CD1c-positive myeloid dendritic cell (primary cell): ENCODE measurements at regions not wholly inside any gene's neighbourhood (a gene's known extent, or its start where the extent isn't known, plus 50 kb on each side); places are given as distances from the start of the nearest gene placed in this dataset.
"Not testable (repeated sequence)": the region's sequence is repeated elsewhere in the genome, so short reads cannot be mapped to it uniquely, and the experiment has no call there.

Experiments used
- DNase-seq: peaks from one replicate; pipeline ENCODE4 v3.0.0-alpha.2; 2016; ENCODE audit errors: extremely low spot score

DNA sequence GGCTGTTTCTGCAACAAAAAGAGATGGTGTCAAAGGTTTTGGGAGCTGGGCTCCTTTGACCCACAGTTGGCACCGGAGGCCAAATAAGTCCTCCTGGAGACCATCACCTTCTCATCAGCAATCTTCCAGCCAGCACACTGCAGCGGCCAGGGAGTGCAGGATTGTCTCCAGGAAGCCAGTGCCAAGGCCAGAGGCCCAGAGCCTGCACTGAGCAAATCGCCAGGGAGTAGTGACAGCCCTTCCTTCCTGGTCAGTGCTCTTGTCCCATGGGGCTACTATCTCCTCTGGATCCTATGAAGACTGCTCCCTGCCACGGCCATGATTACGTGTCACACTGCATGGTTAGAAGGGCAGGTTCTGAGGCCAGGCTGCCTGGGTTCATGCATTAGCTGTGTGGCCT is 134.3 kb upstream of the CRHR1 start:
- DNase-seq: no peak

DNA sequence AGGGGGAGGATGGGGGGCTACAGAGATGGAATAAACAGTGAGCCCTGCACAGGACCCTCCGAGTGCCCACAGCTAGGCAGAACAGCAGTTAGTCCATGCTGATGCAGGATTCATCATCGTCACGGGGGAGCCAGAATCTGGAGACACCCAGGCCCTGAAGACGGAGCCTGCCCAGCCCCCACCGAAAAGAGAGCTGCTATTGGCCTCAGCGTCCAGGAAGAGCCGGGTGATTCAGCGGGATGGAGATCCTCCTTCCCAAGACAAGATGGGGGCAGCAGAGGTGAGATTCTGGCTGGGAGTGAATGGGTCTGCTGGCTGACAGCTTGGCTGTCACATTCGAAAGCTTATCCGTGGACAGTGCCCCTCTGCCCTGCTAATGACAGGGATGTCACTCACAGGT is 133.6 kb upstream of the CRHR1 start:
- no peak for DNase-seq

DNA sequence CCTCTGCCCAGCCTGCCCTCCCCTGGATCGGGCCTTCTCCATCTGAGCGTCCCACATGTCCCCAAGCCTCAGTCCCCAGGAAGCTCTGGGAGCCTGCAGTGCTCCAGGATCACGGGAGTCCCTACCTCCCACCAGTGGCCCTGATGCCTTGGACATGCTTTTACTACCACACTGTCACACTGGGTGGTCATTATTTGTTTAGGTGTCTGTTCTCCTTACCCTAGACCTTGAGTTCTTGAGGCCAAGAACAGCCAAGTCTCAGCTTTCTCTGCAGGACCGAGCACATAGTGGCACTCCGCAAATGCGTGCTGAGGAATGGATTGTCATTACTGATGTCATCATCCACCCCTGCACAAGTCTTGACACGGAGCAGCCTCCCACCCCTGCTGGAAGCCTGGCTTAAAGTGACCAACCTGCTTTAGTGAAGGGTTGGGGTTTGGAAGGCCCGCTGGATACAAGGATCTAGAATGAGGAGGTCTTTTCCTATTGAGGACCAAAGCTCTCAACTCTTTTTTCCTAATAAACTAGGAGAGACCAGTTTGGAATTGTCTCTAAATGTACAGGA is 132.9 kb upstream of the CRHR1 start:
- no peak for DNase-seq

DNA sequence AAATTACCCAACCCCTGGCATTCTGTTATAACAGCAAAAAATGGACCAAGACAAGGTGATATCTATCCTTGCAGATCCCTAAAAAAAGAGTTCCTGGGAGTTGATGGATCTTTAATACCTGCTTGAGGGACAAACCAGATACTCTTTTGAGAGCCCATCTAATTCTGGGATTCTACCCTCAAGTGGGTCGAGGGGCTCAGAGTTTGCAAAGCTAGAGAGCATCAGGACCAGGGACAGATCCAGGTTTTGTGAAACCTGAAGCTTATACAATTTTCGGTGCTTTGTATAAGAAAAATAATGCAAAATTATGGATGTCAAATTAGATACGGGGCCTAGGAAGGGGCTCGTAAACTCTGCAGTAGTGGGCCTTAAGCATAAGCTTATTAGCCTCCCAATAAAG is 130.5 kb upstream of the CRHR1 start:
- DNase-seq: no peak

DNA sequence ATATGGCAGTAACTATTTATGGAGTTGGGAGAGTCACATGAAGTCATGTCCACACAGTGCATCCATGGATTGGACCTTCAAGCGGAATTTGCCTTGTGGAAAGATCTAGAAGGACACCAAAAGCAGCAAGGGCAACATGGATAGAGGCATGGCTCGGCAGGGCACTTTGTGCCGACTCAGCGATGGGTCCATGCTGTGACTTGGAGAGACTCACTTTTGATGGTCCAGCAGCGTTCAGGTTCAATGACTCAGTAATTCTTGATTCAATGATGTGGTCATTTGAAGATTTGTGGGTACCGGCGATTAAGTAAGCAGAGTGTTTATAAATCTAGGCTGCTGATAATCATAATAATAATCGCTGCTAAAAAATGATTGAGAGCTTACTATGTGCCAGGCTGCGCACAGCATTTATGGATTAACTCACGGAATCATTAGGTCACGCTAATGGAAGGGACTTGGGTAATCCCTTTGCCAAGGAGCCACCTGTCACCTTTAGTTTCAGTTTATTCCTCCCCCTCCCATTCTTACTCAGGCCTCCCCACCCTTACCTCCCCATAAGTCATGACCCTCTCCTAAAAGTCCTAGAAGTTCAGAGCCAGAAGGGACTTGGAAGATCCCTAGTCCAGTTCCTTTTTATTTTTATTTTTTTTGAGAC is 127.5 kb upstream of the CRHR1 start:
- no peak for DNase-seq

DNA sequence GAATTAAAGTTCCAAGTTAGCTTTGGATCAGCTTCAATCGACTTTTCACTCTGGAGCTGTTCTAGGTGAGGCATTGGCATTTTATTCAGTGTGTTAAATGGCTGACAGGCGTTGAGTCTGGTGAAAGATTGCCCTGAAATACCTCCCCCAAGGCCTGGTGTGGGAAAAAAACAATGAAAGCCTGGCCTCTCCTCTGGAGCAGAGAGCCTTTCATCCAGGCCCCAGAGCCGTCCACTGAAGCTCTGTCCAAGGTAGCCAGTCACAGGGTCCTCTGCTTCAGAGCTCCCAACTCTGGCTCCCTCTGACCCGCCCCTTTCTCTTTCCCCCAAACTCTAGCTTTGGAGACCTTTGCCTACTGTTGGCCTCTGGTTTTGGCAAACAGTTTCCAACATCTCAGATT is 123.6 kb upstream of the CRHR1 start:
- DNase-seq: no peak

DNA sequence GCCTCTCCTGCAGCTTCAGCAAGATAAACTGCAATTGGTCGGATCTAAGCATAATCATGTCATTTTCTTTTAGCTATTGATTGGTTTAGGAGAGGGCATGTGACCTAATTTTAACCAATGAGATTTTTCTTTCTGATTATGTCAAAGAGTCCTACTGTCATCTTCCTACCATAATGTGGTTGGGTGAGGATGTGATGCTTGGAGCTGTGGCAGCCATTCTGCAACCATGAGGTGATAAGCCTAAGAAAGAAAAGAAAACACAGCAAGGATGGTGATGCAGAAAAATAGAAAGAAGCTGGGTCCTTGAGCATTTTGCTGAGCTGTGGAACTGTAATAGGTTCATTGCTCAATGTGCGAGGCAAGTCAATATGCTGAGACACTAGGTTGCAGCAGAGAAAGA is 121.7 kb upstream of the CRHR1 start:
- DNase-seq: no peak

DNA sequence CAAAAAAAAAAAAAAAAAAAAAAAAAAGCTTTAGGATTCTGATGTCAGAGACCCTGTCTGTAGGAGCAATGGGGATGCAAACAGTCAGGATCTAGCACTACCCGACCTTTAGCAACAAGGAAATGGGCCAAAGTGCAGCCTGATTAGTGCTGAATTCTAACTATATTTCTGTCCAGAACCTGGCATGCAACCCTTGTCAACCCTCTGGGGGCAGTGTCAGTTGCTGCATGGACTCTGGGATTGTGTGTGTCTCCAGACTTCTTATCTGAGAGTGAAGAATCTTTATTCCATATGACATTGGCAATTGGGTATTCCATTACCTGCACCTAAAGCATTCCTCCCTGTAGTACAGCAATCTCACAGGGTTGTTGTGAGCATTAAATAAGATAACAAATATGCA is 120.3 kb upstream of the CRHR1 start:
- no peak for DNase-seq

DNA sequence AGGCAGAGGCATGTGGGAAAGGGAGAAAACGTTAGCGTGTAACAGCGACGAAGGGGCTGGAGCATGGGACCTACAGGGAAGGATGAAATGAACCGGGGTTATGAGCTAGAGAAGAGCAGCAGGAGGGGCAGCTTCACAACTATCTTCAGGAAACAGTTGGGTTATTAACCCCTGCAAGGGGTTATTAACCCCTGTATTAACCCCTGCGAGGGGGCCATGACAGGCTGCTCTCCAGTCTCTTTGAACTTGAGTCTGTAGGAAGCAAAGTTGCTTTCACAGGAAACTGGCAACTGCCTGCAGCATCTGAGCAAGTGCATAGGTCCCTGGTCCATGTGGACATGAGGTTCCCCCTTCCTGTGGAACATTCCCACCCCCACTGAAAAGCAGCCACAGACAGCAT is 119.2 kb upstream of the CRHR1 start:
- no peak for DNase-seq

DNA sequence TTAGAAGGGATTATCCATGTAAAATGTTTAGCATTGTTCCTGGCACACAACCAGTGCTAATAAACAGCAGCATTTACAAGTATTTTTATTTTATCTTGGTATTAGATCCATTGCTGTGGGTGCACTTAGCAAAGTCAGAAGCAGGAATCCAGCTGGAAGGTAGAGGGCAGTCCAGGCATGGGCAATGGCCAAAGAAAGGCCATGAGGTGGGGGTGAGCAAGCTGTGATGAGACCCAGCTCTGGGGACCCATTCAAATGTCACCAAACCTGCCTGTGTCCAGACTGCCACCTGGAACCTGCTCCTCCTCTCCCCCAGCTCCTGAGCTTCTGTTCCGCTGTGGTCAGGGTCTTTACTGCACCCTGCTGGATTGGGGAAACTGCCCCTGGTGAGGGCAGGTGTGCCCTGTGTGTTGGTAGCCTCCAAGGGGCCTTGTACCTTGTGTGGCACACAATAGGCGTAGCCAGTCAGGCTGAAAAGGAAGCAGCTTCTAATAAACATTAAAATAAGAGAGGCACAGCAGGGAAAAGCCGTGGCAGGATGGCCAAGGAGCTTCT is 118.0 kb upstream of the CRHR1 start:
- no peak for DNase-seq

DNA sequence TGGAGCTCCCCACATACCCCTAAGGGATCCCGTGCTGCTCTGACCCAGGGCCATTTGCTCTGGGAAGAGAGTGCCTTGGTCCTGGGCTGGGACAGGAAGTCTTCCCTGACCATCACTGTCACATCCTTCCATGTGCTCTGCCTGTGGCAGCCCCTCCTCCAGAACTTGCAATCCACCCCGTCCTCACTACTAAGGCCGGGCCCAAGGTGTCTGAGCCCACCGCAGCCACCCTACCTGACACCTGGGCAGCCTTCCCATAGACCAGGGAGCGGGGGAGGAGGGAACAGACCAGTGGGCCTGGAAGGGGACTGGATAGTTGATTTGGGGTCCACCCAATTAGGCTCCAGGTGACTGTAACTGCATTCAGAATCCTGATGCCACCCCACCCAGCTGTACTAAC is 117.5 kb upstream of the CRHR1 start:
- DNase-seq: no peak

DNA sequence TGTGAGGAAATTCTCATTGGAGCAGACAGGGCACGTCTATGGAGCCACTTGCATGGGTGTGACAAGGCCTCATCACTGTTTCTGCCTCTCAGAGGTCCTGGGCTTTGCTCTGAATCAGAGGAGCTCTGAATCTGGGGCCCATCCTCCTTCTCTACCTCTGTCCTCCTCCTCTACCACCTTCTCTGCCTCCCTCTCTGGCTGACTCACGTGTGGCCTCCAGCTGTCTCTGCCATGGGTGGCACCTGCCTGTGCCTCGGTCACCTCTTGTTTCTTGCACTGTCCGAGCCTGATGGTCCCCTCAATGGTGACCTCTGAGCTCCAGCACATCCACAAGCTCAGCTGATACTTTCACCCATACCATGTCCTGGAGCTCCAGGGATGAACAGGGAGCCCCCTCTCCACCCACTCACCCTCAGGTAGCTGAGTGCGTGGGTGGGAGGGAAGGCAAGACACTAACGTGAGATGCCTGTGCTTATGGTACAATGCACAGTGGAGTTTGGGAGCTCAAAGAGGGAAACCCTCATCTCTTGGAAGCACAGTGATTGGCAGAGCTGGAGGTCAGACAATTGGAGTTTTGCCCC is 116.4 kb upstream of the CRHR1 start:
- no peak for DNase-seq

DNA sequence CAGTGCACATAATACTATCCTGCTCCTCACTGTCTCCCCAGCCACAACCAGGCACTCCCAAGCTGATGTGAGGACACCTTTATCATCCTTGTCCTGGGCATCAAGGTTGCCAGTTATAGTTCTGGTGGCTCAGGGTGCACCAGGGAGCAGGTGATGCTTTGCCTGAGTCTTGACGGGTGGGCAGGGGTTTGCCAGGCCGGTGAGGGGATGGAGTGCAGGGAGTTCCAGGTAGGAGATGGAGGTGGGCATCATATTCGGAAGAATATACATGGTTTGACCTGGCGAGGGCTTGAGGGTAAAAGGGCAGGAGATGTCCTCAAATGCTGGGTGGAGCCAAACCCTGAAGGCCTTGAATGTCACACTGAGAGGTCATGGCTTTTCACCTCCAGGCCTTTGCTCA is 115.8 kb upstream of the CRHR1 start:
- DNase-seq: no peak

DNA sequence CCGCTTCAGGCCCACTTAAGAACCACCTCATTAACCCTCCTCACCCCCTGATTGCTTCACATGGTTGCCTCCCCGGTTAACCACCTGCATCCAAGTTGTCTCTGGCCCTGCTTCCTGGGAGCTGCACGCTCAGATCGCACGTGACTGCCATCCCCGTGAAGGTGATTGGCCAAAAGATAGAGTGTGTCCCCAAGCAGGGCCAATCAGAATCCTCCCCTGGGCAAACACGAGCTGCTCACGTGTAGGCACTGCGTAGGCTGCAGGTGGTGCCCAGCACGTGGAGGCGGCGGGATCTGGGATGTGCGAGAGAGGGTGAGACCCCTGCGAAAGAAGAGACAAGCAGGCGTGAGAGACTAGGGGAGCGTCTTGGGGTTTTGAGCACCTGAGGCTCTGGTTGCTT is 111.8 kb upstream of the CRHR1 start:
- no peak for DNase-seq

DNA sequence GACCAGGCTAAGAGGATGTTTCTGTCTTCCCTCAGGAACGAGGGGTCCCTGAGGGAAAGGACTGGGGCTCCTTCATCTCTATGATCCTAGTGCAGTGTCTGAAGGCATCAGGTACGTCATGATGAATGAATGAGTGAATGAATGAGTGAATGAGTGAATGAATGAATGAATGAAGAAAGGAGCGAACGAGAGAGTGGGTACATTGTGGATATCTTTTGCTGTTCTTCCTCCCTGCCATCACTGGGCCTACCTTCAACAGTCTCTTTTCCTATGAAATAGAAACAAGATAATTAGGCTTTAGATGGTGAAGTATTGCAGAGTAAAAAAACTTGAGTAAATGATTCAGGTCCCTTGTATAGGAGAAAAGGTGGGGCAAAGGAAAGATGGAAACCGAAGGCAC is 111.3 kb upstream of the CRHR1 start:
- DNase-seq: no peak

DNA sequence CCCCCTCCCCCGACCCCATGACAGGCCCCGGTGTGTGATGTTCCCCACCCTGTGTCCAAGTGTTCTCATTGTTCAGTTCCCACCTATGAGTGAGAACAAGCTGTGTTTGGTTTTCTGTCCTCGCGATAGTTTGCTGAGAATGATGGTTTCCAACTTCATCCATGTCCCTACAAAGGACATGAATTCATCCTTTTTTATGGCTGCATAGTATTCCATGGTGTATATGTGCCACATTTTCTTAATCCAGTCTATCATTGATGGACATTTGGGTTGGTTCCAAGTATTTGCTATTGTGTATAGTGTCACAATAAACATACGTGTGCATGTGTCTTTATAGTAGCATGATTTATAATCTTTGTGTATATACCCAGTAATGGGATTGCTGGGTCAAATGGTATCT is 110.4 kb upstream of the CRHR1 start:
- DNase-seq: not testable (repeated sequence)

DNA sequence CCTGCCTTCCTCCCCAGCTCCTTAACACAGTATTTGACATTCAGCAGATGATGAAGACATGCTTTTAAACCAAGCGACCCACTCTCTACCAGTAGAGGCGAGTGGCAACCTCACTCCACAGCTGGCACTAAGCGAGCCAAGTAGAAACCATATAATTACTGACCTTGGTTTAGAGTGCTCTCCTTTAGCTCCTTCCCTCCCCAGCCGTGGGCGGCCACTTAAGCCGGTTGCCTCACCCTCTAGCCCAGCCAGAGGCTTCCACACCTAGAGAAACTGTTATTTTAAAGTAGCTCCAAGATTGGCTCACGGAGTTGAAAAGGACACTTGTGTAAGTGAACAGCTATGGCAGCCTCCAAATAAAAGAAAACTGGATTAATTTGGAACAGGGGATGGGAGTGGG is 109.1 kb upstream of the CRHR1 start:
- DNase-seq: no peak

DNA sequence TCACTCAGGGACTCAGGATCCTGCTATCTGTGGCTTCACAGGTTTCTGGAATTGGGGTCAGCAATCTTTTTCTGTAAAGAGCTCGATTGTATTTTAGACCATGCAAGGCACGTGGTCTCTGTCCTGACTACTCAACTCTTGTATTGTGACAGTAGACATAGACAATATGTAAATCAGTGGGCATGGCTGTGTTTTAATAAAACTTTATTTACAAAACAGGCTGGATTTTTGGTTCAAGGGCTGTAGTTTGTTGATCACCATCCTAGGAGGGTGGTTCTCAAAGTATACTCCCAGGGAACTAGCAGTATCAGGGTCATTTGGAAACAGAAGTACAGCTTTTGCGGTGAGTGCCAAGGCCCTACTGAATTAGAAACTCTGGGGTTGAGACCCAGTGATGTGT is 108.2 kb upstream of the CRHR1 start:
- no peak for DNase-seq

DNA sequence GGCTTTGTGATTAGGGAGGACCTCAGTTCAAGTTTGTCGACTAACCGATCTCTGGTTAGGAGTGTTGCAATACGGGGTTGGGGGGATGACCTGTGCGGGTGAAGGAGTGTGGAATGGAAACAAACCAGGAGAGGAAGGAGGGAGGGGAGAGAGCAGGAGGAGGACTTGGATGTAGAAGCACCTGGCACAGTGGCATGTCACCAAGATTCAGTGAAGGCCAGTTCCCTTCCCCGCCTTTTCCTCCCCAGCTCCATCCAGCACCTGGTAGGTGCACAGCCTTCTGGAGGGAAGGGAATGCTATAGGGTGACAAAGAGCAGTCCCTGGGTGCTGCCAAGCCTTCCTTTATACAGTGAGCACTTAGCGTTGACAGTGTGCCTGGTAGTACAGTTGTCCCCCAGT is 107.4 kb upstream of the CRHR1 start:
- no peak for DNase-seq

DNA sequence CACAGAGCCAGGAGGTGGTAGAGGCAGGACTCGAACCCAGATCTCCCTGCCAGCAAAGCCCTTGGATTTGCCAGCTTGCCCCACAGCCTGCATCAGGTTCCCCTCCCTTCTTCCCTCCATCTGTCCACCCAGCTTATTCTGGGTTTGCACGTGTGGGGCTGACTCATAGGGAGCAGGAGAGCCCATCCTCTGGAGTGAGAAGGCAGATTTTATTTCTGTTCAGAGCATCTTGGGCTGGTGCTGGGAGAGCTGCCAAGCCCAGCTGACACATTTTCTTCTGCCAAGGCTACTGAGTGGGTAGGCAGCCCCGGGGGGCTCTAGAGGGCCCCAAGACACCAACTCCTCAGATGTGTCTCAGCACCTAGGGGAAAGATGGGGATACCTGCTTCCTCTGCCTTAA is 106.3 kb upstream of the CRHR1 start:
- no peak for DNase-seq

DNA sequence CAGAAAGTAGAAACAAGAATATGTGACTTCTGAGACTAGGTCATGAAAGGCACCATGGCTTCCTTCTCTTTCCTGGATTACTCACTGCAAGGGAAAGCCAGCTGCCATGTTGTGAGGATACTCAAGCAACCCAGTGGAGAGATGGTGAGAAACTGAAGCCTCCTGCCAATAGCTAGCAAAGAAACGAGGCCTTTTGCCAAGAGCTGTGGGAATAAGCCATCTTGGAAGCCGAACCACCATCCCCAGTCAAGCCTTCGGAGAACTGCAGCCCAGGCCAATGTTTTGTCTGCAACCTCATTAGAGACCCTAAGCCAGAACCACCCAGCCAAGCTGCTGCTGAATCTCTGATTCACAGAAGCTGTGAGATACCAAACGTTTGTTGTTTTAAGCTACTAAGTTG is 104.7 kb upstream of the CRHR1 start:
- no peak for DNase-seq

DNA sequence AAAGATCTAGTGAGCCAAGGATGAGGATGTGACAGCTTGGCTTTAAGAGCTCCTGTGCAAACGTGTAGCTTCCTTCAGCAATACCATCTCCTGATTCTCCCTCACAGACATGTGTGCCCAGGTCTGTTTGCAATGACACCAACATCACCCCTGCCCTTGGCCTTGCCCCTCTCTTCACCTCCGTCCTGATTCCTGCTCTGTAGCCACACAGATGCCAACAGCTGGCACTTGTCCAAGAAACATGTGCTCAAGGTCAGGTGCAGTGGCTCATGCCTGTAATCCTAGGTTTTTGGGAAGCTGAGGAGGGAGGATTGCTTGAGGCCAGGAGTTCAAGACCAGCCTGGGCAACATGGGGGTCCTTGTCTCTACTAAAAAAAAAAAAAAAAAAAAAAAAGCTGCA is 103.8 kb upstream of the CRHR1 start:
- no peak for DNase-seq

DNA sequence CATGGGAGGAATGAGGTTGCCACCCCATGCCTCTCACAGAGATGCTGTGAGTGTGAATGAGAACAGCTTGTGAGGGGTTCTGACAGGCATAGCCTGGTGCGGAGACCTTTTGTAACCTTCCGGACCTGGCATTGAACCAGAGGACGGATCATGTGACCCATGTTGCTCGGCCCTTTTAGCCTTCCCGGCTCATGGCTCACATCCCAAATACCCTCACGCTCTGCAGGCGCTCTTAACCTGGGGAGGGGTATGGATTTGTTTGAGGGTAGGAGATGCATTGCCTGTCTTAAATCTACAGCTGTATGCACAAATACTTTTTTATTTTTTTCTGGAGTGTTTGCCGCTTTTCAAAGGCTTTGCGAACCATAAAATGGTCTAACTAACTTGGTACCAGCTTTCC is 102.4 kb upstream of the CRHR1 start:
- DNase-seq: no peak

DNA sequence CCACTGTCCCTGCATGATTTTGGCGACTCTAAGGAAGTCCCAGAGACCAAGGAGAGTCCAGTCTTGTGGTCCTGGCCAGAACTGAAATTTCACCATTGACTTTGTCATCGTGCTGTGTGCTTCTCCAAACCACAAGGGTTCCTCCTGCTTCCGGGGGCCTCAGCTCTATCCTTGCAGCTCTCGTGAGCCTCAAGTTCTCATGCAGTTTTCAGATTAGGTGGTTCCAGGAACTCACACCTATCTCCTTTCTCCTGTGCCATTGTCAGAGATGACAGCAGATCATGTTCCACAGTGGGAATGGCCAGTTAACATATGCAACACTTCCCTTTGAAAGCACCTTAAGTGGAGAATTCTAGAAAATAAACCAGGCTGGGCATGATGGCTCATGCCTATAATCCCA is 97.9 kb upstream of the CRHR1 start:
- no peak for DNase-seq
